ENCODE measurements at regions not wholly inside any gene's neighbourhood (a gene's known extent, or its start where the extent isn't known, plus 50 kb on each side); places are given as distances from the start of the nearest gene placed in this dataset.

DNA sequence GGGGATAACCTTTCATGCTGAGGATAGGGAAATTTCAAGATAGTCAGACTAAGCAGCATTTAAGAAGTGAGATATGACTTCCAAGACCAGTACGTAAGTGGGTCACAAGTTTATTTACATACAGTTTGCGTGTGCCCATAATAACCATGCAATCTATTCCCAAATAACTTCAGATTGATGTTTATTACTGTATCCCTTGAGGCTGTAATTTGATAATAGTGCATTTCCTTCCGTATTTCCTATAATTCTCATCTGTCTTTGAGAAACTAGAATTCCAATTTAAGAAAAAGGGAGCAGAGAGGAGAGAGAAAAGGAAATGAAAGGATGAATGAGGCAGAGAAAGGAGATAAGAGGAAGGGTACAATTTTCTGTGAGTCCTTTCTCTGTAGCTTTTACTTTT is 1073.1 kb downstream of the EPHA3 start:
- Histone ChIP-seq H4K8ac (ENCODE audit: extremely low read depth, insufficient read depth, low read length) (no peak overlapping the region), H2AFZ (ENCODE audit: low read length) (no peak overlapping the region), H3K23ac (ENCODE audit: insufficient read length) (no peak overlapping the region), H3K27ac (ENCODE audit: low read depth, low read length) (no peak overlapping the region), H4K20me1 (replicated peaks in 1 of 2; ENCODE audit: control insufficient read depth in 1 of 2, insufficient read depth in 2 of 2, low read length in 2 of 2) (no peaks in the 10 kb centered on the region), H2BK20ac (ENCODE audit: low read length) (no peak overlapping the region), H3K36me3 (ENCODE audit: control insufficient read depth in 2 of 4, insufficient read depth in 4 of 4, low read length in 3 of 4) (no peaks in the 10 kb centered on the region), H3K4me1 (replicated peaks in 1 of 4; ENCODE audit: control insufficient read depth in 3 of 4, insufficient read depth in 4 of 4, low read length in 3 of 4) (no peaks in the 10 kb centered on the region; a peak in 1 of 7 replicates), H3K9me3 (ENCODE audit: insufficient read depth in 2 of 2, low read depth in 1 of 2, low read length in 1 of 2) (no peaks in the 10 kb centered on the region), H3K23me2 (ENCODE audit: low read depth, low read length) (no peaks in the 10 kb centered on the region), H3K4me3 (ENCODE audit: extremely low read depth in 1 of 4, insufficient read depth in 2 of 4, low read depth in 3 of 4, low read length in 4 of 4) (no peak overlapping the region), H4K5ac (ENCODE audit: insufficient read length, low read depth, low read length) (no peak overlapping the region), H3K18ac (ENCODE audit: extremely low read depth, low read length) (no peak overlapping the region), H3K4me2 (ENCODE audit: insufficient read depth in 1 of 2, low read depth in 2 of 2, low read length in 2 of 2) (no peak overlapping the region), H3K79me1 (ENCODE audit: low read depth, low read length) (no peaks in the 10 kb centered on the region), H3K9ac (replicated peaks in 1 of 4; ENCODE audit: extremely low read depth in 1 of 4, low read depth in 3 of 4, low read length in 3 of 4) (no peak overlapping the region), H2AK5ac (ENCODE audit: low read depth, low read length) (no peak overlapping the region), H2BK120ac (replicated peaks; ENCODE audit: low read depth, low read length) (no peak overlapping the region), H2BK12ac (ENCODE audit: low read depth, low read length) (no peak overlapping the region), H3K4ac (replicated peaks; ENCODE audit: insufficient read length, low read depth, low read length) (no peak overlapping the region), H2BK15ac (ENCODE audit: low read length) (no peak overlapping the region), H2BK5ac (ENCODE audit: low read depth, low read length) (no peak overlapping the region), H3K79me2 (ENCODE audit: control insufficient read depth in 1 of 2, insufficient read depth in 2 of 2, low read length in 2 of 2) (no peaks in the 10 kb centered on the region), H3K27me3 (replicated peaks in 1 of 4; ENCODE audit: control insufficient read depth in 3 of 4, extremely low read depth in 1 of 4, insufficient read depth in 3 of 4, low read length in 3 of 4) (no peaks in the 10 kb centered on the region), H3K56ac (replicated peaks; ENCODE audit: insufficient read length, low read depth, low read length) (no peak overlapping the region), H4K91ac (replicated peaks; ENCODE audit: insufficient read length, low read length) (no peak overlapping the region), H3K14ac (ENCODE audit: insufficient read length) (no peak overlapping the region)
- DNase-seq (ENCODE audit: low read depth in 1 of 2, low spot score in 2 of 2) (no peak), FAIRE-seq (no peak)
- CTCF ChIA-PET (ENCODE audit: partially characterized antibody), result no interaction called here
- POLR2A ChIA-PET (ENCODE audit: partially characterized antibody), result no interaction called here
- 83% methylated on average over 3 of the region's 3 CpGs; no CpG with 5 or more reads in 1 of the 2 experiments for WGBS, 2 experiments (ENCODE audit: extremely low coverage in 1 of 2, insufficient coverage in 1 of 2, insufficient read length in 1 of 2, insufficient replicate concordance in 2 of 2, low coverage in 1 of 2, low lambda C conversion rate in 2 of 2, missing lambda C conversion rate in 1 of 2)
- TF ChIP-seq CHD2 (IDR thresholded peaks at IDR 0.05; ENCODE audit: low read length) (no peak), POLR2AphosphoS5 (IDR thresholded peaks at IDR 0.05; ENCODE audit: low read depth, low read length) (no peak), CBX8 (IDR thresholded peaks at IDR 0.05; ENCODE audit: borderline replicate concordance, low read depth, low read length) (no peak), KDM4A (IDR thresholded peaks at IDR 0.05; ENCODE audit: low read depth, low read length, severe bottlenecking) (no peak), USF2 (IDR thresholded peaks at IDR 0.05; ENCODE audit: low read length) (no peak), E2F6 (IDR thresholded peaks at IDR 0.05) (no peak), SP4 (IDR thresholded peaks at IDR 0.05; ENCODE audit: low read length) (no peak)
- TF ChIP-seq, protein P1, sequence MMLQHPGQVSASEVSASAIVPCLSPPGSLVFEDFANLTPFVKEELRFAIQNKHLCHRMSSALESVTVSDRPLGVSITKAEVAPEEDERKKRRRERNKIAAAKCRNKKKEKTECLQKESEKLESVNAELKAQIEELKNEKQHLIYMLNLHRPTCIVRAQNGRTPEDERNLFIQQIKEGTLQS (IDR thresholded peaks at IDR 0.05; ENCODE audit: insufficient read depth, low read depth, low read length), result no peak

Data from H1 (cell line).